ENCODE measurements at regions not wholly inside any gene's neighbourhood (a gene's known extent, or its start where the extent isn't known, plus 50 kb on each side); places are given as distances from the start of the nearest gene placed in this dataset.

DNA sequence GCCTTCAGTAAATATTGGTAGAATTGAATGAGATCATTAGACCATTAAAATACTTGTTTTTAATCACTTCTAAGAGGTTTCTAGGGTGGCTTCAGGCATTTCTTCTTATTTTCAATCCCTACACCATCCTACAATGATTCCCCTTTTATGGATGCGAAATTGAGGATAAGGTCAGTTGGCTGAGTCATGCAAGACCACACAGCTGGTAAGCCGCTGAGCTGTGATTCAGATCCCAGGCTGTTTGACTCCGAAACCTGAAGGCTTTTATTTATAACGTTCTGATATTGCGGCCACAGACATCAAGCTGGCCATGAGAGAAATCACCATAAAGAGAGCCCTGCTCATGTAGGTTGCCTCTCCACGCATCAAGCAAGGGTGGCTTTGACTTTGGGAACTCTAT, 133.4 kb downstream of the VAPA start:
- TF ChIP-seq YY1 (IDR thresholded peaks at IDR 0.05; ENCODE audit: insufficient read depth, insufficient read length), result no peak
- no peak for TF ChIP-seq ZNF274 (IDR thresholded peaks at IDR 0.05; ENCODE audit: low read depth, low read length)
